ENCODE measurements at regions not wholly inside any gene's neighbourhood (a gene's known extent, or its start where the extent isn't known, plus 50 kb on each side); places are given as distances from the start of the nearest gene placed in this dataset.

- Mint-ChIP-seq H3K27ac (no peak overlapping the region), H3K9me3 (peaks cover 10 to 30% of the 10 kb centered on the region in 2 donors), H3K36me3 (peaks cover 0 to 52% of the 10 kb centered on the region in 2 donors)
- ATAC-seq (no peak), DNase-seq (ENCODE audit: low spot score in 2 of 2) (no peak)
These were observed 248.7 kb downstream of the AUH start for GRCh38 chr9:91113016-91113415.

- DNase-seq (ENCODE audit: low spot score in 2 of 2) (no peak), ATAC-seq (no peak)
- peaks cover 10 to 24% of the 10 kb centered on the region in 2 donors for H3K9me3 Mint-ChIP-seq
- H3K27ac Mint-ChIP-seq = no peak overlapping the region
- peaks cover 0 to 53% of the 10 kb centered on the region in 2 donors for H3K36me3 Mint-ChIP-seq
These were observed 247.3 kb downstream of the AUH start for GRCh38 chr9:91114450-91114849.

- ATAC-seq (no peak), DNase-seq (ENCODE audit: low spot score in 2 of 2) (no peak)
- peaks cover 0 to 35% of the 10 kb centered on the region in 2 donors for H3K36me3 Mint-ChIP-seq
- H3K9me3 Mint-ChIP-seq = peaks cover 4 to 14% of the 10 kb centered on the region in 2 donors
- no peak overlapping the region for H3K27ac Mint-ChIP-seq
These were observed 245.5 kb downstream of the AUH start for GRCh38 chr9:91116211-91116610.

GRCh38 chr9:91116711-91117110 lies 245.0 kb downstream of the AUH start:
- Mint-ChIP-seq H3K36me3 (peaks cover 0 to 30% of the 10 kb centered on the region in 2 donors), H3K27ac (no peak overlapping the region), H3K9me3 (peaks cover 4 to 12% of the 10 kb centered on the region in 2 donors)
- no peak for DNase-seq (ENCODE audit: low spot score in 2 of 2)
- ATAC-seq = no peak

GRCh38 chr9:91117474-91117891 lies 244.2 kb downstream of the AUH start:
- no peak for DNase-seq (ENCODE audit: low spot score in 2 of 2)
- H3K9me3 Mint-ChIP-seq = peaks cover 4 to 5% of the 10 kb centered on the region in 2 donors
- no peak overlapping the region for H3K27ac Mint-ChIP-seq
- peaks cover 0 to 29% of the 10 kb centered on the region in 2 donors for H3K36me3 Mint-ChIP-seq
- ATAC-seq = no peak

- Mint-ChIP-seq H3K27ac (no peak overlapping the region), H3K36me3 (peaks cover 0 to 29% of the 10 kb centered on the region in 2 donors), H3K9me3 (peaks cover under 1 to 1% of the 10 kb centered on the region in 2 donors)
- DNase-seq (ENCODE audit: low spot score in 2 of 2) (no peak), ATAC-seq (no peak)
These were observed 243.6 kb downstream of the AUH start for GRCh38 chr9:91117959-91118703.

GRCh38 chr9:91118704-91119025 lies 243.1 kb downstream of the AUH start:
- ATAC-seq (no peak), DNase-seq (ENCODE audit: low spot score in 2 of 2) (no peak)
- Mint-ChIP-seq H3K27ac (no peak overlapping the region), H3K36me3 (peaks cover 0 to 30% of the 10 kb centered on the region in 2 donors), H3K9me3 (peaks cover 4 to 5% of the 10 kb centered on the region in 2 donors)

GRCh38 chr9:91119142-91119541 lies 242.6 kb downstream of the AUH start:
- Mint-ChIP-seq H3K36me3 (peaks cover 0 to 32% of the 10 kb centered on the region in 2 donors), H3K9me3 (peaks cover 4 to 5% of the 10 kb centered on the region in 2 donors), H3K27ac (no peak overlapping the region)
- DNase-seq (ENCODE audit: low spot score in 2 of 2) (no peak), ATAC-seq (no peak)

GRCh38 chr9:91119679-91120078 lies 242.0 kb downstream of the AUH start:
- Mint-ChIP-seq H3K9me3 (peaks cover 4 to 10% of the 10 kb centered on the region in 2 donors), H3K36me3 (peaks cover 0 to 37% of the 10 kb centered on the region in 2 donors), H3K27ac (no peak overlapping the region)
- ATAC-seq (no peak), DNase-seq (ENCODE audit: low spot score in 2 of 2) (no peak)

GRCh38 chr9:91120200-91120599 lies 241.5 kb downstream of the AUH start:
- ATAC-seq (no peak), DNase-seq (ENCODE audit: low spot score in 2 of 2) (no peak)
- Mint-ChIP-seq H3K27ac (no peak overlapping the region), H3K36me3 (peaks cover 4 to 39% of the 10 kb centered on the region in 2 donors), H3K9me3 (peaks cover 4 to 13% of the 10 kb centered on the region in 2 donors)

GRCh38 chr9:91122755-91123154 lies 239.0 kb downstream of the AUH start:
- Mint-ChIP-seq H3K9me3 (peaks cover 4 to 13% of the 10 kb centered on the region in 2 donors), H3K36me3 (peaks cover 7 to 39% of the 10 kb centered on the region in 2 donors), H3K27ac (no peak overlapping the region)
- peak in 1 of 2 donors; percentile 49 for ATAC-seq
- DNase-seq (ENCODE audit: low spot score in 2 of 2) = no peak

- no peak for DNase-seq (ENCODE audit: low spot score in 2 of 2)
- peaks cover 4 to 20% of the 10 kb centered on the region in 2 donors for H3K9me3 Mint-ChIP-seq
- H3K36me3 Mint-ChIP-seq = peaks cover 7 to 34% of the 10 kb centered on the region in 2 donors
- ATAC-seq = no peak
- H3K27ac Mint-ChIP-seq = no peak overlapping the region
These were observed 234.8 kb downstream of the AUH start for GRCh38 chr9:91126761-91127445.

GRCh38 chr9:91127653-91128052 lies 234.1 kb downstream of the AUH start:
- peaks cover 4 to 20% of the 10 kb centered on the region in 2 donors for H3K9me3 Mint-ChIP-seq
- ATAC-seq = no peak
- peaks cover 7 to 28% of the 10 kb centered on the region in 2 donors for H3K36me3 Mint-ChIP-seq
- no peak for DNase-seq (ENCODE audit: low spot score in 2 of 2)
- no peak overlapping the region for H3K27ac Mint-ChIP-seq

- peaks cover 5 to 9% of the 10 kb centered on the region in 2 donors for H3K36me3 Mint-ChIP-seq
- DNase-seq (ENCODE audit: low spot score in 2 of 2) (no peak), ATAC-seq (no peak)
- H3K9me3 Mint-ChIP-seq = peaks cover 0 to 12% of the 10 kb centered on the region in 2 donors
- peak overlapping the region; percentile 94 for H3K27ac Mint-ChIP-seq
These were observed 230.9 kb downstream of the AUH start for GRCh38 chr9:91130796-91131318.

GRCh38 chr9:91131433-91131839 lies 230.3 kb downstream of the AUH start:
- Mint-ChIP-seq H3K36me3 (peaks cover 5 to 15% of the 10 kb centered on the region in 2 donors), H3K9me3 (peaks cover 0 to 16% of the 10 kb centered on the region in 2 donors), H3K27ac (peak overlapping the region; percentile 94)
- peak; percentile 100 for ATAC-seq
- peak; percentile 70 to 84 for DNase-seq (ENCODE audit: low spot score in 2 of 2)

GRCh38 chr9:91132576-91133073 lies 229.1 kb downstream of the AUH start:
- Mint-ChIP-seq H3K9me3 (peaks cover 0 to 16% of the 10 kb centered on the region in 2 donors), H3K36me3 (peaks cover 5 to 22% of the 10 kb centered on the region in 2 donors), H3K27ac (peak overlapping the region in 1 of 2 donors; percentile 94)

GRCh38 chr9:91134608-91135007 lies 227.1 kb downstream of the AUH start:
- no peak for DNase-seq (ENCODE audit: low spot score in 2 of 2)
- Mint-ChIP-seq H3K9me3 (peaks cover 0 to 16% of the 10 kb centered on the region in 2 donors), H3K27ac (no peak overlapping the region), H3K36me3 (peaks cover 5 to 22% of the 10 kb centered on the region in 2 donors)
- no peak for ATAC-seq

More at GRCh38 chr9:91132576-91133073, 229.1 kb downstream of the AUH start:
- ATAC-seq (no peak), DNase-seq (ENCODE audit: low spot score in 2 of 2) (no peak)
